ENCODE measurements at regions not wholly inside any gene's neighbourhood (a gene's known extent, or its start where the extent isn't known, plus 50 kb on each side); places are given as distances from the start of the nearest gene placed in this dataset.

DNA sequence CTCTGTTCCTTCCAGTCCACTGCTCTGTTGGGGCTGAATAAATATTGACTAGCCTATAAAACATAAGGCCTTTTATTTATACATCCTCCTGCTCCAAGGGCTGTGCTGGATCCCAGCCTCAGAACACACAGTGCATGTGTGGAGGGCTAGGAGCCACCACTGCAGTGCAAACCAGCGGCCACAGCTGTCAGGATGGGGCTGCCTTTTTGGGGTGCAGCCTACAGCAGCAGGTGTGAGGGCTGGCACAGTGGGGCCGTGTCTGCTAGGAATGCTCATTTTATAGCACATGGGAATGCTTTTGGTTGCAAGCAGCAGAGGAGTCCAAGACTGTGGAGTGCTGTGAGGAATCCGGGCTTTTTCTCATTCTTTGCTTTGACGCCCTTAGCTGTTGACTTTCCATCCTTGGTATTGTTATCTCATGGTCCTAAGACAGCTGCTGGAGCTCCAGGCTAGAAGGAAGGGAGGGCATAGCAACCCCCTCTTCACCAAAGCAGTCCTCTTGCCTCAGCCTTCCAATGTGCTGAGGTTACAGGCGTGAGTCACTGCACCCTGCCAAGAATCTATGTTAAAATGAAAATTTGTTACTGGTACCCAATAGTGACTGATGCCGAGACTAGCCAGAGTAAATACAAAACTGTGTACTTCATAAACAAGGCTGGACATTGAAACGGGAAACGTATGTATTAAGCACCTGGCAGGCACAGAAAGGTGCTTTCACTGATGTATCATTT is 334.3 kb upstream of the GATB start:
- TF ChIP-seq, protein P1, sequence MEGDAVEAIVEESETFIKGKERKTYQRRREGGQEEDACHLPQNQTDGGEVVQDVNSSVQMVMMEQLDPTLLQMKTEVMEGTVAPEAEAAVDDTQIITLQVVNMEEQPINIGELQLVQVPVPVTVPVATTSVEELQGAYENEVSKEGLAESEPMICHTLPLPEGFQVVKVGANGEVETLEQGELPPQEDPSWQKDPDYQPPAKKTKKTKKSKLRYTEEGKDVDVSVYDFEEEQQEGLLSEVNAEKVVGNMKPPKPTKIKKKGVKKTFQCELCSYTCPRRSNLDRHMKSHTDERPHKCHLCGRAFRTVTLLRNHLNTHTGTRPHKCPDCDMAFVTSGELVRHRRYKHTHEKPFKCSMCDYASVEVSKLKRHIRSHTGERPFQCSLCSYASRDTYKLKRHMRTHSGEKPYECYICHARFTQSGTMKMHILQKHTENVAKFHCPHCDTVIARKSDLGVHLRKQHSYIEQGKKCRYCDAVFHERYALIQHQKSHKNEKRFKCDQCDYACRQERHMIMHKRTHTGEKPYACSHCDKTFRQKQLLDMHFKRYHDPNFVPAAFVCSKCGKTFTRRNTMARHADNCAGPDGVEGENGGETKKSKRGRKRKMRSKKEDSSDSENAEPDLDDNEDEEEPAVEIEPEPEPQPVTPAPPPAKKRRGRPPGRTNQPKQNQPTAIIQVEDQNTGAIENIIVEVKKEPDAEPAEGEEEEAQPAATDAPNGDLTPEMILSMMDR (conservative IDR thresholded peaks at IDR 0.05; ENCODE audit: low read length) = no peak
- no peak for TF ChIP-seq EZH2phosphoT487 (IDR thresholded peaks at IDR 0.05; ENCODE audit: borderline replicate concordance)

Data from Loucy (cell line).